GM23338 (cell line): ENCODE measurements at regions not wholly inside any gene's neighbourhood (a gene's known extent, or its start where the extent isn't known, plus 50 kb on each side); places are given as distances from the start of the nearest gene placed in this dataset.

Experiments used
- ATAC-seq: fragments of 200-7000 bp; cut with Tn5 transposase; 3 replicates; pipeline ENCODE4 v1.9.1; 2020
- DNase-seq: peaks from one replicate; pipeline ENCODE4 v3.0.0-alpha.2; 2015; ENCODE audit warnings: low spot score
- H2AFZ ChIP-seq: fragments of 200-600 bp; sonication (generic); 2 replicates; pipeline ENCODE4 v1.8.0; 2016; ENCODE audit warnings: antibody characterized with exemption, mild to moderate bottlenecking, moderate library complexity
- H3F3A ChIP-seq: fragments of 200-600 bp; sonication (generic); replicated peaks from 2 replicates; pipeline ENCODE4 v1.8.0; 2017; ENCODE audit warnings: antibody characterized with exemption, mixed run types, low read depth
- H3K27ac ChIP-seq: fragments of 200-600 bp; sonication (generic); 2 replicates; pipeline ENCODE4 v1.6.1; 2016; ENCODE audit warnings: low read depth
- H3K27me3 ChIP-seq: fragments of 200-600 bp; sonication (generic); 2 replicates; pipeline ENCODE4 v1.8.0; 2016; ENCODE audit warnings: mild to moderate bottlenecking, mixed run types, moderate library complexity; ENCODE audit not compliant: insufficient read depth
- H3K36me3 ChIP-seq: fragments of 200-600 bp; sonication (generic); 2 replicates; pipeline ENCODE4 v1.8.0; 2016; ENCODE audit warnings: mild to moderate bottlenecking; ENCODE audit not compliant: insufficient read depth
- H3K4me1 ChIP-seq: fragments of 200-600 bp; sonication (generic); 2 replicates; pipeline ENCODE4 v1.8.0; 2016; ENCODE audit warnings: mild to moderate bottlenecking, moderate library complexity; ENCODE audit not compliant: insufficient read depth
- H3K4me2 ChIP-seq: fragments of 200-600 bp; sonication (generic); 2 replicates; pipeline ENCODE4 v1.7.1; 2017; ENCODE audit warnings: mixed run types
- H3K4me3 ChIP-seq: fragments of 200-600 bp; sonication (generic); 2 replicates; pipeline ENCODE4 v1.6.1; 2016; ENCODE audit warnings: mixed run types
- H3K79me2 ChIP-seq: fragments of 200-600 bp; sonication (generic); replicated peaks from 2 replicates; pipeline ENCODE4 v1.8.0; 2017; ENCODE audit warnings: mild to moderate bottlenecking; ENCODE audit not compliant: insufficient read depth
- H3K9me2 ChIP-seq: fragments of 200-600 bp; sonication (generic); 2 replicates; pipeline ENCODE4 v1.8.0; 2017; ENCODE audit not compliant: insufficient read depth
- H4K20me1 ChIP-seq: fragments of 200-600 bp; sonication (generic); replicated peaks from 2 replicates; pipeline ENCODE4 v1.8.0; 2017; ENCODE audit warnings: mild to moderate bottlenecking; ENCODE audit not compliant: insufficient read depth
- H3K27ac Mint-ChIP-seq: 2 replicates; pipeline ENCODE4 v1.8.0; 2020; ENCODE audit warnings: inconsistent platforms, mild to moderate bottlenecking, moderate library complexity, mixed read lengths
- H3K27me3 Mint-ChIP-seq: 3 replicates; pipeline ENCODE4 v1.8.0; 2022; ENCODE audit warnings: low read depth, mild to moderate bottlenecking, moderate library complexity, mixed read lengths, inconsistent platforms; ENCODE audit not compliant: insufficient read depth, poor library complexity
- H3K36me3 Mint-ChIP-seq: 3 replicates; pipeline ENCODE4 v1.8.0; 2021; ENCODE audit warnings: low read depth, mild to moderate bottlenecking, inconsistent platforms, moderate library complexity, mixed read lengths
- H3K4me1 Mint-ChIP-seq: 3 replicates; pipeline ENCODE4 v1.8.0; 2020; ENCODE audit warnings: mild to moderate bottlenecking, inconsistent platforms, mixed read lengths
- H3K4me3 Mint-ChIP-seq: 3 replicates; pipeline ENCODE4 v1.8.0; 2021; ENCODE audit warnings: moderate library complexity, mild to moderate bottlenecking, inconsistent platforms, mixed read lengths
- H3K9me3 Mint-ChIP-seq: 3 replicates; pipeline ENCODE4 v1.8.0; 2020; ENCODE audit warnings: moderate library complexity, mild to moderate bottlenecking, inconsistent platforms, mixed read lengths
- CTCF ChIP-seq, 2 experiments: fragments of 200-600 bp in 1 of 2; sonication (generic) in 1 of 2; conservative IDR thresholded peaks; 2 replicates each; pipeline versions ENCODE4 v1.5.1 to v1.6.1; 2016 to 2017; ENCODE audit warnings: antibody characterized with exemption in 2 of 2, low read depth in 2 of 2, mild to moderate bottlenecking in 2 of 2, moderate library complexity in 1 of 2
- EZH2phosphoT487 ChIP-seq: fragments of 200-600 bp; sonication (generic); IDR thresholded peaks from one replicate; pipeline ENCODE4 v1.8.1; 2018; ENCODE audit warnings: antibody characterized with exemption; ENCODE audit not compliant: unreplicated experiment
- ZNF114 ChIP-seq: fragments of 250-450 bp; sonication (Bioruptor Pico); IDR thresholded peaks from 2 replicates; pipeline ENCODE4 v1.5.0; 2020; ENCODE audit warnings: mild to moderate bottlenecking, moderate library complexity
- ZNF462 ChIP-seq: fragments of 250-450 bp; sonication (Bioruptor Pico); IDR thresholded peaks from 2 replicates; pipeline ENCODE4 v1.5.0; 2020; ENCODE audit warnings: mild to moderate bottlenecking, moderate library complexity

GRCh38 chrX:149296092-149296491 is 209.0 kb downstream of the IDS start (continued):
- no peak for TF ChIP-seq ZNF462
- TF ChIP-seq ZNF114 (CRISPR knock-in tag): no peak
- TF ChIP-seq EZH2phosphoT487: no peak

GRCh38 chrX:149286940-149287349 is 218.2 kb downstream of the IDS start:
- TF ChIP-seq ZNF114 (CRISPR knock-in tag): no peak
- peak; percentile 62 to 72 for TF ChIP-seq CTCF (conservative IDR thresholded peaks at IDR 0.05; ENCODE audit: low read depth in 2 of 2)
- no peaks in the 10 kb centered on the region for H3K4me1 ChIP-seq
- Mint-ChIP-seq H3K27ac (no peak overlapping the region), H3K27me3 (no peaks in the 10 kb centered on the region), H3K4me1 (no peaks in the 10 kb centered on the region; the same call in 2 of the 3 replicates), H3K9me3 (no peaks in the 10 kb centered on the region), H3K4me3 (no peak overlapping the region), H3K36me3 (no peaks in the 10 kb centered on the region)
- ATAC-seq (peak; percentile 52; the same call in 2 of the 3 replicates), DNase-seq (peak; percentile 52)
- H3K9me2 ChIP-seq: no peaks in the 10 kb centered on the region
- H3K27me3 ChIP-seq: no peaks in the 10 kb centered on the region
- no peak overlapping the region for H3K27ac ChIP-seq
- H3K4me3 ChIP-seq: no peak overlapping the region
- no peaks in the 10 kb centered on the region for H3K79me2 ChIP-seq
- H4K20me1 ChIP-seq: no peaks in the 10 kb centered on the region
- no peak overlapping the region; the same call in 1 of the 2 replicates for H2AFZ ChIP-seq
- H3K4me2 ChIP-seq: no peak overlapping the region
- no peaks in the 10 kb centered on the region for H3F3A ChIP-seq
- no peaks in the 10 kb centered on the region for H3K36me3 ChIP-seq
